ENCODE measurements at regions not wholly inside any gene's neighbourhood (a gene's known extent, or its start where the extent isn't known, plus 50 kb on each side); places are given as distances from the start of the nearest gene placed in this dataset.
"Not testable (repeated sequence)": the region's sequence is repeated elsewhere in the genome, so short reads cannot be mapped to it uniquely, and the experiment has no call there.

DNA sequence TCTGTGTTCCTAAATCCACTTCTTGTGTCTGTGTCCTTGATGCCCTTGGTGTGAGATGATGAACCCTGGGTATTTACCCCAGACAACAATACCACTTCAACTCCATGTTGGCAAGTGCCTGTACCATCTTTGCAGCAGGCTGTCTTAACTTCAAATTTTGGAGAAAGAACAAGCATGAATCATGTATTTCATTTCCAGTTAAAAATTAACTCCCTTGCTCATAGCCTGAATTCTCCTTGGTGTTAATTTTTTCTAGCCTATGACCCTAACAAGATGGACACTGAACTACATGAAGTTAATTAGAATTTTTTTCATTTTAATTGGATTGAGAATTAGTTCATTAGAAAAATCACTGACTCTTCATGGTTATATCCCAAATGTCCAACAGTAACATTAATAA is 267.8 kb upstream of the INTU start:
- no peaks in the 10 kb centered on the region for H3K9me3 ChIP-seq (ENCODE audit: control insufficient read depth in 2 of 2, low read length in 2 of 2)
- H3K4me3 ChIP-seq (ENCODE audit: low read length in 2 of 2): no peak overlapping the region
- no peaks in the 10 kb centered on the region for H3K4me1 ChIP-seq (ENCODE audit: control insufficient read depth in 2 of 2, insufficient read depth in 2 of 2, low read length in 2 of 2)
- no peak overlapping the region for H3K9ac ChIP-seq (ENCODE audit: low read depth in 1 of 2, low read length in 2 of 2)
- no peaks in the 10 kb centered on the region for H3K36me3 ChIP-seq (ENCODE audit: control insufficient read depth in 2 of 2, insufficient read depth in 2 of 2, low read length in 2 of 2)
- no peak overlapping the region for H3K27ac ChIP-seq (ENCODE audit: low read depth in 2 of 2, low read length in 2 of 2)
- H3K27me3 ChIP-seq (ENCODE audit: control insufficient read depth in 2 of 2, insufficient read depth in 2 of 2, low read length in 2 of 2): no peaks in the 10 kb centered on the region

- no peaks in the 10 kb centered on the region for H3K36me3 ChIP-seq (ENCODE audit: control insufficient read depth in 2 of 2, insufficient read depth in 2 of 2, low read length in 2 of 2)
- no peak overlapping the region for H3K9ac ChIP-seq (ENCODE audit: low read depth in 1 of 2, low read length in 2 of 2)
- no peaks in the 10 kb centered on the region for H3K9me3 ChIP-seq (ENCODE audit: control insufficient read depth in 2 of 2, low read length in 2 of 2)
- no peaks in the 10 kb centered on the region for H3K27me3 ChIP-seq (ENCODE audit: control insufficient read depth in 2 of 2, insufficient read depth in 2 of 2, low read length in 2 of 2)
- H3K27ac ChIP-seq (ENCODE audit: low read depth in 2 of 2, low read length in 2 of 2): no peak overlapping the region
- H3K4me1 ChIP-seq (ENCODE audit: control insufficient read depth in 2 of 2, insufficient read depth in 2 of 2, low read length in 2 of 2): no peaks in the 10 kb centered on the region
- no peak overlapping the region for H3K4me3 ChIP-seq (ENCODE audit: low read length in 2 of 2)
These were observed 262.2 kb upstream of the INTU start for GRCh38 chr4:127370604-127371003.

GRCh38 chr4:127379499-127379898 is 253.3 kb upstream of the INTU start:
- Histone ChIP-seq H3K4me1 (ENCODE audit: control insufficient read depth in 2 of 2, insufficient read depth in 2 of 2, low read length in 2 of 2) (no peaks in the 10 kb centered on the region), H3K4me3 (ENCODE audit: low read length in 2 of 2) (no peak overlapping the region), H3K36me3 (ENCODE audit: control insufficient read depth in 2 of 2, insufficient read depth in 2 of 2, low read length in 2 of 2) (no peaks in the 10 kb centered on the region), H3K27ac (ENCODE audit: low read depth in 2 of 2, low read length in 2 of 2) (no peak overlapping the region), H3K9ac (ENCODE audit: low read depth in 1 of 2, low read length in 2 of 2) (no peak overlapping the region), H3K27me3 (ENCODE audit: control insufficient read depth in 2 of 2, insufficient read depth in 2 of 2, low read length in 2 of 2) (no peaks in the 10 kb centered on the region), H3K9me3 (ENCODE audit: control insufficient read depth in 2 of 2, low read length in 2 of 2) (no peaks in the 10 kb centered on the region)

- H3K27ac ChIP-seq (ENCODE audit: low read depth in 2 of 2, low read length in 2 of 2); H3K4me1 ChIP-seq (ENCODE audit: control insufficient read depth in 2 of 2, insufficient read depth in 2 of 2, low read length in 2 of 2): not testable (repeated sequence)
These were observed 252.8 kb upstream of the INTU start for GRCh38 chr4:127379948-127380347.

GRCh38 chr4:127383666-127384065 is 249.1 kb upstream of the INTU start:
- Histone ChIP-seq H3K9ac (ENCODE audit: low read depth in 1 of 2, low read length in 2 of 2) (no peak overlapping the region), H3K27ac (ENCODE audit: low read depth in 2 of 2, low read length in 2 of 2) (no peak overlapping the region), H3K4me1 (ENCODE audit: control insufficient read depth in 2 of 2, insufficient read depth in 2 of 2, low read length in 2 of 2) (no peaks in the 10 kb centered on the region), H3K4me3 (ENCODE audit: low read length in 2 of 2) (no peak overlapping the region), H3K27me3 (ENCODE audit: control insufficient read depth in 2 of 2, insufficient read depth in 2 of 2, low read length in 2 of 2) (no peaks in the 10 kb centered on the region), H3K9me3 (ENCODE audit: control insufficient read depth in 2 of 2, low read length in 2 of 2) (no peaks in the 10 kb centered on the region), H3K36me3 (ENCODE audit: control insufficient read depth in 2 of 2, insufficient read depth in 2 of 2, low read length in 2 of 2) (no peaks in the 10 kb centered on the region)

More at GRCh38 chr4:127379948-127380347, 252.8 kb upstream of the INTU start:
- H3K36me3 ChIP-seq (ENCODE audit: control insufficient read depth in 2 of 2, insufficient read depth in 2 of 2, low read length in 2 of 2); H3K4me3 ChIP-seq (ENCODE audit: low read length in 2 of 2); H3K27me3 ChIP-seq (ENCODE audit: control insufficient read depth in 2 of 2, insufficient read depth in 2 of 2, low read length in 2 of 2); H3K9me3 ChIP-seq (ENCODE audit: control insufficient read depth in 2 of 2, low read length in 2 of 2); H3K9ac ChIP-seq (ENCODE audit: low read depth in 1 of 2, low read length in 2 of 2): not testable (repeated sequence)

DNA sequence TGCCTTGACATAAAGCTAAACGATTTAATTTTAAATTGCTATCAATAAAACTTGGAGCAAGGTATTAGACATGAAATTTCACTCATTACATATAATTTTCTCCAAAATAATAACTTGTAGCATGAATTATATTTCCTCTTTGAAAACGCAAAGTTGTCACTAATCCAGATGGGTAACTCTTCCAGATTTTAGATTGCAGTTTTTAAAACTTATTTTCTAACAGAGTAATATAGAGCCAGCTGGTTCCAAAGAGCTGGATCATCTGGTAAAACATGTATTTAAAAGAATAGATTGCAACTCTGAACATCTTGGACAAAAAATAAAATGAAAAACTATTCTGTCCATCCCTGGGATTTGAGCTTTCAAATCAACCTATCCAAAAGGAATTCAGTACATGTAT is 238.2 kb upstream of the INTU start:
- Histone ChIP-seq H3K36me3 (ENCODE audit: control insufficient read depth in 2 of 2, insufficient read depth in 2 of 2, low read length in 2 of 2) (no peaks in the 10 kb centered on the region), H3K27me3 (ENCODE audit: control insufficient read depth in 2 of 2, insufficient read depth in 2 of 2, low read length in 2 of 2) (no peaks in the 10 kb centered on the region), H3K9me3 (ENCODE audit: control insufficient read depth in 2 of 2, low read length in 2 of 2) (no peaks in the 10 kb centered on the region), H3K27ac (ENCODE audit: low read depth in 2 of 2, low read length in 2 of 2) (no peak overlapping the region), H3K4me1 (ENCODE audit: control insufficient read depth in 2 of 2, insufficient read depth in 2 of 2, low read length in 2 of 2) (no peaks in the 10 kb centered on the region), H3K9ac (ENCODE audit: low read depth in 1 of 2, low read length in 2 of 2) (no peak overlapping the region), H3K4me3 (ENCODE audit: low read length in 2 of 2) (no peak overlapping the region)

GRCh38 chr4:127400276-127400675 is 232.5 kb upstream of the INTU start:
- Histone ChIP-seq H3K4me1 (ENCODE audit: control insufficient read depth in 2 of 2, insufficient read depth in 2 of 2, low read length in 2 of 2) (no peaks in the 10 kb centered on the region), H3K27me3 (ENCODE audit: control insufficient read depth in 2 of 2, insufficient read depth in 2 of 2, low read length in 2 of 2) (no peaks in the 10 kb centered on the region), H3K27ac (ENCODE audit: low read depth in 2 of 2, low read length in 2 of 2) (no peak overlapping the region), H3K9ac (ENCODE audit: low read depth in 1 of 2, low read length in 2 of 2) (no peak overlapping the region), H3K4me3 (ENCODE audit: low read length in 2 of 2) (no peak overlapping the region), H3K36me3 (ENCODE audit: control insufficient read depth in 2 of 2, insufficient read depth in 2 of 2, low read length in 2 of 2) (no peaks in the 10 kb centered on the region), H3K9me3 (ENCODE audit: control insufficient read depth in 2 of 2, low read length in 2 of 2) (no peaks in the 10 kb centered on the region)

DNA sequence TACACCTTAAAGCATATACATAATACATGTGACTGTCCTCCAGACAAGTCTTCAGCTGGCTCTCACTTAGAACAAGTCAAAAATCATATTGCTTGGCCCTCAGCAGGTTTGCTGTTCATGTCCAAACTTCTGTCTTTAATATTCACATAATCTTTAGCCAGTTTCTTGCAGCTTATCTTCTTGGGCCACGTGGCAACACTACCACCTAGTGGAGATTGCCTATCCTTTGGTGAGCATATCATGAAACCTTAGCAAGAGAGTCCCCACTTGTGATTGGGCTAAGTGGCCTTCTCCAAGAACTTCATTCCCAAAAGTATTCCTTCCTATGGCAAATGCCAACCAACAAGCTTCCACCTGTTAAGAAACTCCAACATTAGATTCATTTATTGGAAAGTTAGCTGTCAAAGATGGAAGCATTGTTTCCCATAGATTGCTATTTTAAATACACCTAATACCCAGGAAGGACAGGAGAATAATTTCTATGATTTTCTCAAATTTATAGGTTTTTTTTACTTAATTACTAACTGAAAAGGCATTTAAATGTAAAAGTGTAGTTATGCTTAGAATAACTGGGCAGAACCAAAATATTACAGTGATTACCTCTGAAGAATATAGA is 231.9 kb upstream of the INTU start:
- no peaks in the 10 kb centered on the region for H3K27me3 ChIP-seq (ENCODE audit: control insufficient read depth in 2 of 2, insufficient read depth in 2 of 2, low read length in 2 of 2)
- H3K9me3 ChIP-seq (ENCODE audit: control insufficient read depth in 2 of 2, low read length in 2 of 2): no peaks in the 10 kb centered on the region
- H3K4me1 ChIP-seq (ENCODE audit: control insufficient read depth in 2 of 2, insufficient read depth in 2 of 2, low read length in 2 of 2): no peaks in the 10 kb centered on the region
- H3K36me3 ChIP-seq (ENCODE audit: control insufficient read depth in 2 of 2, insufficient read depth in 2 of 2, low read length in 2 of 2): no peaks in the 10 kb centered on the region
- no peak overlapping the region for H3K27ac ChIP-seq (ENCODE audit: low read depth in 2 of 2, low read length in 2 of 2)
- H3K4me3 ChIP-seq (ENCODE audit: low read length in 2 of 2): no peak overlapping the region
- H3K9ac ChIP-seq (ENCODE audit: low read depth in 1 of 2, low read length in 2 of 2): no peak overlapping the region

DNA sequence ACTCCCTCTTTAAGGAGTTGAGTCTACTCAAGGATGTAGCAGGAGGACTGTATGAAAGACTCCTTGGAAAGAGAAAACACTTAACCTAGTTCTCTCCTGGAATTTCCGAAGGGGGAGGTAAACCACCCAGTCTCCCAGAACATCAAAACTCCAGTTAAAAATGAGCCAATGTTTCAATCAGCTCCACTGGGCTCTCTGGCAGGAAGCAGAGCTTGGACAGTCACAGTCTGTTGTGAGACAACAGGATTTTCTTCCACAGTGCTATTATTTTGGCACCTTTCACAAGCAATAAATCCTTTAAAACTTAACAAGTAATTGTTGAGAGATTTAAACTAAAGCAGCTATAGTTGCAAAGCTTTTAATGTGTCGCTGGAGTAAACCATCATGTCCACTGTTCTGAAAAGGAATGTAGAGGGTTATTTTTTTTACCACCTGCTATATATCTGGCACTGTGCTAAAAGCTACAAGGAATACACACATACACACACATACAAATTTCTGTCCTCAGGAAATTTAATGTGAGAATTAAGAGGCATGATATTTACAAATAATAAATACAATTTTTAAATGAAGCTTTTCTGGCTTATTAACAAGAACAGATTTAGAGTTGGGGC is 229.2 kb upstream of the INTU start:
- Histone ChIP-seq H3K27me3 (ENCODE audit: control insufficient read depth in 2 of 2, insufficient read depth in 2 of 2, low read length in 2 of 2) (no peaks in the 10 kb centered on the region), H3K9ac (ENCODE audit: low read depth in 1 of 2, low read length in 2 of 2) (no peak overlapping the region), H3K36me3 (ENCODE audit: control insufficient read depth in 2 of 2, insufficient read depth in 2 of 2, low read length in 2 of 2) (no peaks in the 10 kb centered on the region), H3K27ac (ENCODE audit: low read depth in 2 of 2, low read length in 2 of 2) (no peak overlapping the region), H3K9me3 (ENCODE audit: control insufficient read depth in 2 of 2, low read length in 2 of 2) (no peaks in the 10 kb centered on the region), H3K4me1 (ENCODE audit: control insufficient read depth in 2 of 2, insufficient read depth in 2 of 2, low read length in 2 of 2) (no peaks in the 10 kb centered on the region), H3K4me3 (ENCODE audit: low read length in 2 of 2) (no peak overlapping the region)

DNA sequence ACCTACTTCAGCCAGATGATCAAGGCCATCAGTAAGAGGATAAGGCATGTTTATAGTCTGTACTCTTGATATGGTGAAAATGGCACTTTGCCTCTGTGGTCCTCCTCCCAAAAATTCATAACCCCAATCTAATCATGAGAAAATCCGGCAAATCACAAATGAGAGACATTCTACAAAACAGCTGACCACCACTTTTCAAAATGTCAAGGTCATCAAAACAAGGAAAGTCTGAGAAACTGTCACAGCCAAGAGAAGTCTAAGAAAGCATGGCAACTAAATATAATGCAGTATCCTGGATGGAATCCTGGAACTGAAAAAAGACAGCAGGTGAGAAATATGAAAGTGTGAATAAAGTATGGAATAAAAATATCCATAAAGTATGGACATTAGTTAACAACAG is 226.6 kb upstream of the INTU start:
- no peaks in the 10 kb centered on the region for H3K9me3 ChIP-seq (ENCODE audit: control insufficient read depth in 2 of 2, low read length in 2 of 2)
- H3K27me3 ChIP-seq (ENCODE audit: control insufficient read depth in 2 of 2, insufficient read depth in 2 of 2, low read length in 2 of 2): no peaks in the 10 kb centered on the region
- H3K4me1 ChIP-seq (ENCODE audit: control insufficient read depth in 2 of 2, insufficient read depth in 2 of 2, low read length in 2 of 2): no peaks in the 10 kb centered on the region
- no peak overlapping the region for H3K4me3 ChIP-seq (ENCODE audit: low read length in 2 of 2)
- H3K27ac ChIP-seq (ENCODE audit: low read depth in 2 of 2, low read length in 2 of 2): no peak overlapping the region
- no peak overlapping the region for H3K9ac ChIP-seq (ENCODE audit: low read depth in 1 of 2, low read length in 2 of 2)
- no peaks in the 10 kb centered on the region for H3K36me3 ChIP-seq (ENCODE audit: control insufficient read depth in 2 of 2, insufficient read depth in 2 of 2, low read length in 2 of 2)

All from mucosa of rectum (tissue), 2 donors.